Glutamatergic neuron (in vitro differentiated cells): ENCODE measurements at regions not wholly inside any gene's neighbourhood (a gene's known extent, or its start where the extent isn't known, plus 50 kb on each side); places are given as distances from the start of the nearest gene placed in this dataset.
A peak's percentile ranks its signal among the peaks of the same experiment; 100 is the strongest.

Source experiments
- DNase-seq: peaks from one replicate; pipeline ENCODE4 v3.0.0; 2022
- H3K27ac Mint-ChIP-seq: one replicate; pipeline ENCODE4 v1.8.0; 2020; ENCODE audit warnings: mild to moderate bottlenecking, mixed read lengths, inconsistent platforms; ENCODE audit not compliant: unreplicated experiment
- H3K27me3 Mint-ChIP-seq: one replicate; pipeline ENCODE4 v1.8.0; 2020; ENCODE audit warnings: mild to moderate bottlenecking, moderate library complexity, mixed read lengths, inconsistent platforms; ENCODE audit not compliant: unreplicated experiment
- H3K36me3 Mint-ChIP-seq: one replicate; pipeline ENCODE4 v1.8.0; 2020; ENCODE audit warnings: mild to moderate bottlenecking, mixed read lengths, inconsistent platforms; ENCODE audit not compliant: unreplicated experiment
- H3K4me1 Mint-ChIP-seq: one replicate; pipeline ENCODE4 v1.8.0; 2020; ENCODE audit warnings: mild to moderate bottlenecking, low read depth, mixed read lengths, inconsistent platforms; ENCODE audit not compliant: unreplicated experiment
- H3K4me3 Mint-ChIP-seq: one replicate; pipeline ENCODE4 v1.8.0; 2020; ENCODE audit warnings: mild to moderate bottlenecking, mixed read lengths, inconsistent platforms; ENCODE audit not compliant: unreplicated experiment
- H3K9me3 Mint-ChIP-seq: one replicate; pipeline ENCODE4 v1.8.0; 2020; ENCODE audit warnings: mild to moderate bottlenecking, moderate library complexity, mixed read lengths, inconsistent platforms; ENCODE audit not compliant: unreplicated experiment
- TF ChIP-seq, protein P1 (sequence below): fragments of 200-600 bp; sonication (generic); IDR thresholded peaks from one replicate; pipeline ENCODE4 v1.5.0; 2021; ENCODE audit not compliant: partially characterized antibody, unreplicated experiment

DNA sequence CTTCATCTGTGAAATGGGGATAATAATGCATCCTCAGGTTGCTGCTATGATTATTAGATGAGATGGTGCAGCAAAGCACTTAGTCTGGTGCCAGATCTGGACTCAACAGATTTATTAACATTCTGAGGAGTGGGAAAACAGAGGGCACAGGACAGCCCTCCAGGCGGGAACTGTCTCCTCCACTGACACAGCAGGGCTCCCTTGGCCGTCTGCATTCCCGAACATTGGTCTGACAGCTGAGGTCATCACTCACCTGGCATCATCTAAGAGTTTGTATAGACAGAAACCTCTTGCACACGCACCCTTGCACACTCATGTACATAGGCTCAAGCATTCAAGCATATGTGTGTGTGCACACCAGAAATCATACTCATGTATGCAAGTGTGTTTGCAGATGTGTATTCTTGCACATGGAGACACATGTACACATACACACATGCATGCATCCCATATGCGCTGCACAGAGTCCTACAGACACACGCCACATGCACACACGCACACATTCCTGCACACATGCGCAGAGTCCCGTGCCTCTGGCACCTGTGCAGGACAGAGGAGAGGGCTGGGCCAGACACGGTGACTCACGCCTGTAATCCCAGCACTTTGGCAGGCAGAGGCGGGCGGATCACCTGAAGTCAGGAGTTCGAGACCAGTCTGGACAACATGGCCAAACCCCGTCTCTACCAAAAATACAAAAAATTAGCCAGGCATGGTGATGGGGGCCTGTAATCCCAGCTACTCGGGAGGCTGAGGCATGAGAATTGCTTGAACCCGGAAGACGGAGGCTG, 173.3 kb upstream of the GLI2 start:
- no peak for DNase-seq
- TF ChIP-seq, protein P1, sequence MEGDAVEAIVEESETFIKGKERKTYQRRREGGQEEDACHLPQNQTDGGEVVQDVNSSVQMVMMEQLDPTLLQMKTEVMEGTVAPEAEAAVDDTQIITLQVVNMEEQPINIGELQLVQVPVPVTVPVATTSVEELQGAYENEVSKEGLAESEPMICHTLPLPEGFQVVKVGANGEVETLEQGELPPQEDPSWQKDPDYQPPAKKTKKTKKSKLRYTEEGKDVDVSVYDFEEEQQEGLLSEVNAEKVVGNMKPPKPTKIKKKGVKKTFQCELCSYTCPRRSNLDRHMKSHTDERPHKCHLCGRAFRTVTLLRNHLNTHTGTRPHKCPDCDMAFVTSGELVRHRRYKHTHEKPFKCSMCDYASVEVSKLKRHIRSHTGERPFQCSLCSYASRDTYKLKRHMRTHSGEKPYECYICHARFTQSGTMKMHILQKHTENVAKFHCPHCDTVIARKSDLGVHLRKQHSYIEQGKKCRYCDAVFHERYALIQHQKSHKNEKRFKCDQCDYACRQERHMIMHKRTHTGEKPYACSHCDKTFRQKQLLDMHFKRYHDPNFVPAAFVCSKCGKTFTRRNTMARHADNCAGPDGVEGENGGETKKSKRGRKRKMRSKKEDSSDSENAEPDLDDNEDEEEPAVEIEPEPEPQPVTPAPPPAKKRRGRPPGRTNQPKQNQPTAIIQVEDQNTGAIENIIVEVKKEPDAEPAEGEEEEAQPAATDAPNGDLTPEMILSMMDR: no peak
- H3K27ac Mint-ChIP-seq: no peak overlapping the region
- H3K27me3 Mint-ChIP-seq: peaks cover 4% of the 10 kb centered on the region
- no peaks in the 10 kb centered on the region for H3K9me3 Mint-ChIP-seq
- no peak overlapping the region for H3K4me3 Mint-ChIP-seq
- H3K4me1 Mint-ChIP-seq: peaks cover 2% of the 10 kb centered on the region
- H3K36me3 Mint-ChIP-seq: no peaks in the 10 kb centered on the region

DNA sequence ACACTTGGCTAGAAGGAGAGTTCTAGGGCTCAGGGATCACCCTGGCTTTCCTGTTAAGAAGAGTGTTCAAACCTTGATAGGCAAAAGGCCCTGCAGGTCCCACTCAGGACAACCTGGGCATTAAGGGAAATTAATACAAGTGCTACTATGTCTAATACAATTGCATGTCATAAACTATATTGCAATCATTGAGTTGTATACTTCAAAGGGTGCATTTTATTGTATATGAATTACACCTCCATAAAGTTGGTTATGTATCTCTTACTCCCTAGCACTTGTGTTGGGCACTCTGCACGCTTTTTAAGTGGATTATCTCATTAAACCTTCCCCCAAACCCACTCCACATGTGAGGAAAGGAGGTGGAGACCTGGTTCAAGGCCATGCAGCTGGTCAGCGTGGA, 172.1 kb upstream of the GLI2 start:
- Mint-ChIP-seq H3K4me1 (peaks cover 2% of the 10 kb centered on the region), H3K27me3 (peaks cover 4% of the 10 kb centered on the region), H3K4me3 (no peak overlapping the region), H3K36me3 (no peaks in the 10 kb centered on the region), H3K9me3 (no peaks in the 10 kb centered on the region), H3K27ac (no peak overlapping the region)
- DNase-seq: no peak
- TF ChIP-seq, protein P1: no peak

DNA sequence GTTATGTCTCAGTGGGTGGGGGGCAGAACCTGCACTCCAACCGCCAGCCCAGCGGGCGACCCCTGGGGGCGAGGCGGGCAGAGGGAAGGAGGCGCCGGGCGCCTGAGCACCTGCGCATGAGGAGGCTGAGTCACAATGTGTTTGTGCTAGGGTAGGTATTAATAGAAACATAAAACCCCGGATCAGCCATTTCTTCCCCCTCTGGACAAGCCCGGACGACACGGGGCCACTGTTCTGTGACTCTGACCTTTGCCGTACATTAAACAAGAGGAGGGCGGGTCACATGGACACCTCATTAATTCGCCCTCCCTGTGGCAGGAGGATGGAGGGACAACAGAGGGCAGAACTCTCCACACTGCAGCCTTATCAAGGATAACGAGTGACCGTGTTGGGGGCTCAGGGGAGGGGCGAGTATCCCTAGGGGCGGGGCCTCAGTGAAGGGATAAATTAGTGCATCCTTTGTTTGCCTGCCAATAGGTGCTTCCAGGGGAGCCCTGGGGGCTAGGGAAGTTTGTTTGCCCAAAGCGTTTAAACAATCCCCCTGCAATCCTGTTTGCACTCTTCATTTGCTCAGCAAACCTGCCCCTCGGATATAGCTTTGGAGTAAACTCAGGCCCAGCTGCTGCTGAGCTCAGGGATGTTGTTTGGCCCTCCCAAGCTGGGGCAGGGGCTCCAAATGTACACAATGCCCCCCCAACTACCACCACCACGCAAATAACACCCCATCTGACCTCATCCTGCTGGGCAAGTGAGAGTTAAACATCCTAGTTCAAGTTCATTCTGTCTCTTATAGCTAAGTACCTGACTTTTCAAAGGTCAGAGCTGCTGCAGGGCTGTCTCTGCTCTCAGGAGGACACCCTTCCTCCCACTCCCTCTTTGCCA, 171.2 kb upstream of the GLI2 start:
- Mint-ChIP-seq H3K36me3 (no peaks in the 10 kb centered on the region), H3K4me1 (peaks cover 2% of the 10 kb centered on the region), H3K4me3 (no peak overlapping the region), H3K9me3 (no peaks in the 10 kb centered on the region), H3K27me3 (peaks cover 4% of the 10 kb centered on the region), H3K27ac (no peak overlapping the region)
- TF ChIP-seq, protein P1: no peak
- DNase-seq: peak; percentile 54

DNA sequence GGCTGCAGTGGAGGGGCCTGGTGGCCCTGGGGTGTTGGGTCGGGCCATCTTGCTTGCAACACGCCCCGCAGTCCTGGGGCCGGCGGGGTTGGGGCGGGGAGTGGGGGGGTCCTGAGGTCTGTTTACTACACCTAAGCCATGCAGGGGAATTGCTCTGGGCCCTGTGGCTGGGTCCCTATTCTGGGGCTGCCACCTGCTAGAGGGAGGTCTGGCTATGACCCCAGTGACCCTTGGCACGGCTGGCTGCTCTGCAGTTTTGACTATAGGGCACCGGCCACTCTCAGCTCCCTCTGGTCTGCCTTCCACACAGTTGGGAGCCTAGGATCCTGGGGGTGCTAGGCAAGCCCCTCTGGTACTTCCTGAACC, 170.6 kb upstream of the GLI2 start:
- H3K4me1 Mint-ChIP-seq: peaks cover 2% of the 10 kb centered on the region
- no peak overlapping the region for H3K4me3 Mint-ChIP-seq
- no peak for DNase-seq
- no peaks in the 10 kb centered on the region for H3K36me3 Mint-ChIP-seq
- peaks cover 4% of the 10 kb centered on the region for H3K27me3 Mint-ChIP-seq
- TF ChIP-seq, protein P1: no peak
- H3K27ac Mint-ChIP-seq: no peak overlapping the region
- H3K9me3 Mint-ChIP-seq: no peaks in the 10 kb centered on the region

DNA sequence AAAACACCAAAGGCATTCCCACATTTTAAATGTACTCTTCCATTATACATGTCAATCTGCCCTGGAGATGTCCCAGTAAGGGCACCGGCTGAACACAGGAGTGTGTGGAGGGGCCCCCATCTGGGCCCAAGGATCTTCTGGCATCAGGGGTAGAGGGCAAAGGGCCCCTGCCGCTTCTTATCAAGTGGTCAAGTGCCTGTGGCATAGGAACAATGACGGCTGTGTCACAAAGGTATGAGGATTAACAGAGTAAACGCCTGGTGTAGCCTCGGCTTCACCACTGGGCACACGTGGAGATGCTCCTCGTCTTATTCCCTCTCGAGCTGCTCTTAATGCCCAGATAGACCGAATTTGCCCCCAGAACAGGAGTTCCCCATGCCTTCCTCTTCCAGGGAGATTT, 169.7 kb upstream of the GLI2 start:
- Mint-ChIP-seq H3K27me3 (peaks cover 4% of the 10 kb centered on the region), H3K36me3 (no peaks in the 10 kb centered on the region), H3K27ac (no peak overlapping the region), H3K4me1 (peaks cover 2% of the 10 kb centered on the region), H3K9me3 (no peaks in the 10 kb centered on the region), H3K4me3 (no peak overlapping the region)
- no peak for DNase-seq
- TF ChIP-seq, protein P1: no peak
